H9 (cell line): ENCODE measurements at regions not wholly inside any gene's neighbourhood (a gene's known extent, or its start where the extent isn't known, plus 50 kb on each side); places are given as distances from the start of the nearest gene placed in this dataset.

Experiments
- DNase-seq: peaks from one replicate; pipeline ENCODE4 v3.0.0-alpha.2; 2017
- H2AFZ ChIP-seq: one replicate; pipeline ENCODE4 v1.6.1; 2013; ENCODE audit warnings: mild to moderate bottlenecking, low read length, control low read depth, moderate library complexity
- H2AK5ac ChIP-seq: 2 replicates; pipeline ENCODE4 v1.6.1; 2013; ENCODE audit warnings: low read length, control low read depth, mixed read lengths; ENCODE audit not compliant: insufficient read length
- H2BK120ac ChIP-seq: one replicate; pipeline ENCODE4 v1.6.1; 2013; ENCODE audit warnings: low read depth, mild to moderate bottlenecking, low read length, control low read depth, inconsistent platforms; ENCODE audit not compliant: poor library complexity, severe bottlenecking
- H2BK12ac ChIP-seq: 2 replicates; pipeline ENCODE4 v1.6.1; 2013; ENCODE audit warnings: low read length, control low read depth, mixed read lengths, low read depth; ENCODE audit not compliant: insufficient read length
- H2BK15ac ChIP-seq: 2 replicates; pipeline ENCODE4 v1.6.1; 2013; ENCODE audit warnings: low read depth, low read length, control low read depth
- H2BK20ac ChIP-seq: one replicate; pipeline ENCODE4 v1.6.1; 2013; ENCODE audit warnings: low read depth, mild to moderate bottlenecking, low read length, control low read depth, inconsistent platforms; ENCODE audit not compliant: poor library complexity, severe bottlenecking
- H2BK5ac ChIP-seq: 2 replicates; pipeline ENCODE4 v1.6.1; 2013; ENCODE audit warnings: low read length, control low read depth, mixed read lengths; ENCODE audit not compliant: insufficient read length
- H3K14ac ChIP-seq: 2 replicates; pipeline ENCODE4 v1.6.1; 2013; ENCODE audit warnings: low read length, control low read depth; ENCODE audit not compliant: insufficient read depth
- H3K18ac ChIP-seq: 2 replicates; pipeline ENCODE4 v1.6.1; 2013; ENCODE audit warnings: low read depth, mild to moderate bottlenecking, mixed read lengths, low read length, control low read depth; ENCODE audit not compliant: insufficient read length
- H3K23ac ChIP-seq: 2 replicates; pipeline ENCODE4 v1.6.1; 2013; ENCODE audit warnings: low read length, control low read depth, mixed read lengths, low read depth; ENCODE audit not compliant: insufficient read length
- H3K23me2 ChIP-seq: 2 replicates; pipeline ENCODE4 v1.6.1; 2013; ENCODE audit warnings: low read depth, mild to moderate bottlenecking, mixed read lengths, low read length, control low read depth; ENCODE audit not compliant: insufficient read length, poor library complexity, severe bottlenecking
- H3K27ac ChIP-seq: 2 replicates; pipeline ENCODE4 v1.5.1; 2013; ENCODE audit warnings: low read length, control low read depth, mixed read lengths, low read depth; ENCODE audit not compliant: insufficient read length
- H3K27me3 ChIP-seq: 2 replicates; pipeline ENCODE4 v1.6.1; 2013; ENCODE audit warnings: low read length, control low read depth, inconsistent platforms; ENCODE audit not compliant: insufficient read depth
- H3K4ac ChIP-seq: 2 replicates; pipeline ENCODE4 v1.6.1; 2013; ENCODE audit warnings: low read depth, mild to moderate bottlenecking, control low read depth, inconsistent platforms, low read length, moderate library complexity
- H3K4me1 ChIP-seq: 2 replicates; pipeline ENCODE4 v1.6.1; 2013; ENCODE audit warnings: low read length, control low read depth, inconsistent platforms; ENCODE audit not compliant: insufficient read depth
- H3K4me2 ChIP-seq: 2 replicates; pipeline ENCODE4 v1.6.1; 2013; ENCODE audit warnings: low read length, control low read depth, mixed read lengths; ENCODE audit not compliant: insufficient read length, insufficient read depth
- H3K56ac ChIP-seq: 2 replicates; pipeline ENCODE4 v1.6.1; 2013; ENCODE audit warnings: low read depth, mild to moderate bottlenecking, mixed read lengths, low read length, control low read depth; ENCODE audit not compliant: insufficient read length
- H3K79me1 ChIP-seq: 2 replicates; pipeline ENCODE4 v1.6.1; 2013; ENCODE audit warnings: low read depth, mild to moderate bottlenecking, moderate library complexity, low read length, control low read depth, inconsistent platforms; ENCODE audit not compliant: insufficient read depth, poor library complexity, severe bottlenecking
- H3K79me2 ChIP-seq: 2 replicates; pipeline ENCODE4 v1.6.1; 2013; ENCODE audit warnings: low read length, control low read depth, inconsistent platforms; ENCODE audit not compliant: insufficient read depth
- H3K9ac ChIP-seq: 2 replicates; pipeline ENCODE4 v1.6.1; 2013; ENCODE audit warnings: low read length, control low read depth, mixed read lengths; ENCODE audit not compliant: insufficient read length; ENCODE audit errors: extremely low read depth
- H3K9me3 ChIP-seq: one replicate; pipeline ENCODE4 v1.6.1; 2013; ENCODE audit warnings: low read depth, low read length, inconsistent platforms; ENCODE audit not compliant: control insufficient read depth
- H3T11ph ChIP-seq: one replicate; pipeline ENCODE4 v1.6.1; 2013; ENCODE audit warnings: mild to moderate bottlenecking, low read length, control low read depth, inconsistent platforms
- H4K20me1 ChIP-seq: one replicate; pipeline ENCODE4 v1.6.1; 2013; ENCODE audit not compliant: control insufficient read depth, insufficient read length, insufficient read depth
- H4K5ac ChIP-seq: 2 replicates; pipeline ENCODE4 v1.6.1; 2013; ENCODE audit warnings: low read depth, mild to moderate bottlenecking, mixed read lengths, low read length, control low read depth; ENCODE audit not compliant: insufficient read length
- H4K8ac ChIP-seq: replicated peaks from 2 replicates; pipeline ENCODE4 v1.6.1; 2013; ENCODE audit warnings: low read length, control low read depth, mixed read lengths, low read depth; ENCODE audit not compliant: insufficient read length
- H4K91ac ChIP-seq: 2 replicates; pipeline ENCODE4 v1.6.1; 2013; ENCODE audit warnings: low read depth, mild to moderate bottlenecking, moderate library complexity, mixed read lengths, low read length, control low read depth; ENCODE audit not compliant: insufficient read length
- H3K27ac Mint-ChIP-seq, 3 experiments: 2 replicates in 2 of 3; 3 replicates in 1 of 3; pipeline ENCODE4 v1.8.0; 2020 to 2021; ENCODE audit warnings: mixed read lengths in 3 of 3, mild to moderate bottlenecking in 1 of 3, moderate library complexity in 1 of 3
- H3K27me3 Mint-ChIP-seq: 2 replicates; pipeline ENCODE4 v1.8.0; 2021; ENCODE audit warnings: low read depth, mild to moderate bottlenecking, moderate library complexity, mixed read lengths
- H3K36me3 Mint-ChIP-seq, 3 experiments: 2 replicates in 2 of 3; 3 replicates in 1 of 3; pipeline ENCODE4 v1.8.0; 2020 to 2021; ENCODE audit warnings: low read depth in 3 of 3, mixed read lengths in 3 of 3; ENCODE audit not compliant: insufficient read depth in 1 of 3
- H3K4me1 Mint-ChIP-seq, 2 experiments: 2 replicates each; pipeline ENCODE4 v1.8.0; 2020; ENCODE audit warnings: mixed read lengths in 2 of 2
- H3K4me3 Mint-ChIP-seq, 2 experiments: 2 replicates in 1 of 2; 3 replicates in 1 of 2; pipeline ENCODE4 v1.8.0; 2020 to 2021; ENCODE audit warnings: mild to moderate bottlenecking in 2 of 2, mixed read lengths in 2 of 2, moderate library complexity in 1 of 2
- H3K9me3 Mint-ChIP-seq, 2 experiments: 2 replicates in 1 of 2; 3 replicates in 1 of 2; pipeline ENCODE4 v1.8.0; 2020; ENCODE audit warnings: mild to moderate bottlenecking in 2 of 2, mixed read lengths in 2 of 2, moderate library complexity in 1 of 2
- CTCF ChIP-seq: fragments of 200-600 bp; sonication (generic); conservative IDR thresholded peaks from 3 replicates; pipeline ENCODE4 v1.8.0; 2021; ENCODE audit warnings: antibody characterized with exemption, mild to moderate bottlenecking
- WGBS: extraction: QIAGEN DNeasy Blood & Tissue Kit; methylation state at CpG from one replicate; pipeline ENCODE4 v1.1.7; 2013; ENCODE audit warnings: missing lambda C conversion rate, low lambda C conversion rate, mixed read lengths; ENCODE audit not compliant: insufficient read length; ENCODE audit errors: extremely low coverage; 5-methylcytosine and 5-hydroxymethylcytosine counted together

GRCh38 chr4:108337923-108338322 is 169.2 kb upstream of the LEF1 start:
- no peak overlapping the region for H4K91ac ChIP-seq
- H2BK12ac ChIP-seq: no peak overlapping the region
- no peaks in the 10 kb centered on the region for H3K23me2 ChIP-seq
- H3K4ac ChIP-seq: no peak overlapping the region
- H3T11ph ChIP-seq: no peak overlapping the region
- H4K5ac ChIP-seq: no peak overlapping the region
- no CpG with 5 or more reads among the region's 1 CpG for WGBS
- no peaks in the 10 kb centered on the region for H3K79me2 ChIP-seq
- peaks cover 6 to 12% of the 10 kb centered on the region in 2 experiments for H3K4me1 Mint-ChIP-seq
- no peaks in the 10 kb centered on the region for H3K9me3 Mint-ChIP-seq
- no peak overlapping the region for H3K23ac ChIP-seq
- no peak overlapping the region for H3K9ac ChIP-seq
- H2AFZ ChIP-seq: no peak overlapping the region
- H3K27me3 ChIP-seq: no peaks in the 10 kb centered on the region
- H3K56ac ChIP-seq: no peak overlapping the region
- no peak overlapping the region for H2BK5ac ChIP-seq
- no peak for DNase-seq
- H3K4me2 ChIP-seq: no peak overlapping the region
- no peaks in the 10 kb centered on the region for H4K20me1 ChIP-seq
- no peak overlapping the region for H3K14ac ChIP-seq
- no peak overlapping the region for H2AK5ac ChIP-seq
- no peak overlapping the region for H3K18ac ChIP-seq
- no peak overlapping the region for H3K4me3 Mint-ChIP-seq
- no peaks in the 10 kb centered on the region for H3K36me3 Mint-ChIP-seq
- H4K8ac ChIP-seq: no peak overlapping the region
- no peaks in the 10 kb centered on the region; the same call in 1 of the 2 replicates for H3K4me1 ChIP-seq
- no peak overlapping the region for H2BK120ac ChIP-seq
- no peak overlapping the region for H2BK20ac ChIP-seq
- no peak for TF ChIP-seq CTCF
- H3K79me1 ChIP-seq: no peaks in the 10 kb centered on the region
- no peak overlapping the region for H3K27ac Mint-ChIP-seq
- no peak overlapping the region for H3K27ac ChIP-seq
- H3K27me3 Mint-ChIP-seq: no peaks in the 10 kb centered on the region
- no peak overlapping the region for H2BK15ac ChIP-seq
- H3K9me3 ChIP-seq: no peaks in the 10 kb centered on the region
